Natural killer cell treated with Interleukin-12 subunit alpha and Interleukin-12 subunit beta and Interleukin-15 and Interleukin-18, amount 100 ng/mL, for 72 hours (primary cell): ENCODE measurements at regions not wholly inside any gene's neighbourhood (a gene's known extent, or its start where the extent isn't known, plus 50 kb on each side); places are given as distances from the start of the nearest gene placed in this dataset.

Experiments used
- ATAC-seq, 2 donors: fragments of 150-1000 bp; cut with Tn5 transposase in 1 of 2; sonication (Bioruptor Pico), chemical (Tn5 transposase) in 1 of 2; 2 replicates each; pipeline ENCODE4 v1.10.0; 2021
- DNase-seq: peaks from one replicate; pipeline ENCODE4 v3.0.0; 2022; ENCODE audit warnings: low spot score
- H3K27ac Mint-ChIP-seq, 2 donors: 1 replicate in 1 of 2; 2 replicates in 1 of 2; pipeline ENCODE4 v1.8.0; 2022; ENCODE audit warnings: mixed read lengths in 2 of 2, mild to moderate bottlenecking in 1 of 2, moderate library complexity in 1 of 2
- H3K27me3 Mint-ChIP-seq, 2 donors: 1 replicate in 1 of 2; 2 replicates in 1 of 2; pipeline ENCODE4 v1.8.0; 2022; ENCODE audit warnings: mixed read lengths in 2 of 2
- H3K36me3 Mint-ChIP-seq: one replicate; pipeline ENCODE4 v1.8.0; 2022; ENCODE audit warnings: mixed read lengths
- H3K4me1 Mint-ChIP-seq, 2 donors: 1 replicate in 1 of 2; 2 replicates in 1 of 2; pipeline ENCODE4 v1.8.0; 2022; ENCODE audit warnings: low read depth in 2 of 2, mixed read lengths in 2 of 2, mild to moderate bottlenecking in 1 of 2
- H3K4me3 Mint-ChIP-seq: one replicate; pipeline ENCODE4 v1.8.0; 2022; ENCODE audit warnings: mixed read lengths
- H3K9me3 Mint-ChIP-seq: 2 replicates; pipeline ENCODE4 v1.8.0; 2022; ENCODE audit warnings: mixed read lengths

GRCh38 chr2:216787851-216788540, 71.9 kb downstream of the TNP1 start:
- DNase-seq (no peak), ATAC-seq (no peak)
- Mint-ChIP-seq H3K27me3 (peaks cover 7 to 18% of the 10 kb centered on the region in 2 donors), H3K36me3 (no peaks in the 10 kb centered on the region), H3K9me3 (no peaks in the 10 kb centered on the region), H3K27ac (no peak overlapping the region), H3K4me1 (no peaks in the 10 kb centered on the region), H3K4me3 (no peak overlapping the region)

DNA sequence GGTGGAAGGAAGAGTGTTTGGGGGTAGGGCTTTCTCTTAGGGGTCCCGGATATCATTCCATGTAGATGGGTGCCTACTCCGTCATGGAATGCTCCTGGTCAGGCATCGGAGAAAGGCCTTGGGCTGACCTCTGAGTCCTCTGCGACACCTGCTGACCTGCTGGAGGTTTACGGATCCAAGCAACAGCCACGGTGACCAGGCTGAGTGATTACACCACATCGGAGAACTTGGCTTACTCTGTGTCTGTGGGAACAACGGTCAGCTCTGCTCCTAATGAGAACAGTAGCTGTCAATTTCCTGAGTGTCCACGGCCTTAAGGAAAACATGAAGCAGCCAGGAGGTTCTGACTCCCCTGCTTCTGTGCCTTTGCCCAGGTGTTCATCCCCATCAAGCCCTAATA, 73.2 kb downstream of the TNP1 start:
- no peaks in the 10 kb centered on the region for H3K9me3 Mint-ChIP-seq
- no peak for ATAC-seq
- H3K4me3 Mint-ChIP-seq: no peak overlapping the region
- no peak for DNase-seq
- no peaks in the 10 kb centered on the region for H3K4me1 Mint-ChIP-seq
- H3K27me3 Mint-ChIP-seq: peaks cover 3 to 18% of the 10 kb centered on the region in 2 donors
- no peaks in the 10 kb centered on the region for H3K36me3 Mint-ChIP-seq
- H3K27ac Mint-ChIP-seq: no peak overlapping the region

DNA sequence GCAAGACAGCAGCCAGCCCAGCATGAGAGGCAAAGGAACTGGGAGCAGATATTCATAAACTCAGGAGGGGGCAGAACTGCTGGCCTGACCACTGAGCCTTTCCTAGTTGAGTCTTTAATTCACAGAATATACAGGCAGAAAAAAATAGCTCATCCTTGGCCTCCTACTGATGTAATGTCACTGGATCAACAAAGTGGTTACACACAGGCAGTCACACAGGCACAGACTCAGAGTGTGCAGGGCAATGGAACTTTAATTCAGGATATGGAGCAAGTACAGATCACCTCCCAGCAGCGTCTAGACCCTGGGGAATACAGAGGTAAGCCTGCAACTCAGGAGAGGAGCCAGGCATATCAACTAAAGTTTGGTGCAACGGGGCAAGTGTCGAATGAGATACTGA, 75.4 kb downstream of the TNP1 start:
- Mint-ChIP-seq H3K9me3 (no peaks in the 10 kb centered on the region), H3K4me1 (peaks cover 4 to 5% of the 10 kb centered on the region in 2 donors), H3K27ac (no peak overlapping the region), H3K27me3 (peaks cover 12 to 20% of the 10 kb centered on the region in 2 donors), H3K4me3 (no peak overlapping the region), H3K36me3 (no peaks in the 10 kb centered on the region)
- ATAC-seq (no peak), DNase-seq (no peak)

- H3K27me3 Mint-ChIP-seq: peaks cover 16 to 23% of the 10 kb centered on the region in 2 donors
- ATAC-seq (no peak), DNase-seq (no peak)
- no peak overlapping the region for H3K27ac Mint-ChIP-seq
- H3K4me1 Mint-ChIP-seq: peaks cover 4 to 5% of the 10 kb centered on the region in 2 donors
- no peak overlapping the region for H3K4me3 Mint-ChIP-seq
- no peaks in the 10 kb centered on the region for H3K9me3 Mint-ChIP-seq
- H3K36me3 Mint-ChIP-seq: no peaks in the 10 kb centered on the region
Observed at GRCh38 chr2:216781709-216782108, 78.2 kb downstream of the TNP1 start.

GRCh38 chr2:216780843-216781242, 79.0 kb downstream of the TNP1 start:
- H3K9me3 Mint-ChIP-seq: no peaks in the 10 kb centered on the region
- H3K4me1 Mint-ChIP-seq: peaks cover 4 to 5% of the 10 kb centered on the region in 2 donors
- no peak overlapping the region for H3K27ac Mint-ChIP-seq
- H3K27me3 Mint-ChIP-seq: peaks cover 14 to 17% of the 10 kb centered on the region in 2 donors
- no peak overlapping the region for H3K4me3 Mint-ChIP-seq
- DNase-seq (no peak), ATAC-seq (no peak)
- H3K36me3 Mint-ChIP-seq: no peaks in the 10 kb centered on the region

- H3K9me3 Mint-ChIP-seq: no peaks in the 10 kb centered on the region
- no peak for DNase-seq
- ATAC-seq: peak; percentile 75 to 77
- peaks cover 4 to 5% of the 10 kb centered on the region in 2 donors for H3K4me1 Mint-ChIP-seq
- H3K27ac Mint-ChIP-seq: no peak overlapping the region
- peaks cover 14 to 17% of the 10 kb centered on the region in 2 donors for H3K27me3 Mint-ChIP-seq
- no peak overlapping the region for H3K4me3 Mint-ChIP-seq
- H3K36me3 Mint-ChIP-seq: no peaks in the 10 kb centered on the region
Observed at GRCh38 chr2:216777637-216778273, 82.1 kb downstream of the TNP1 start.

- Mint-ChIP-seq H3K9me3 (no peaks in the 10 kb centered on the region), H3K36me3 (no peaks in the 10 kb centered on the region), H3K4me3 (no peak overlapping the region), H3K27me3 (peaks cover 17 to 19% of the 10 kb centered on the region in 2 donors), H3K27ac (no peak overlapping the region), H3K4me1 (peaks cover 4 to 5% of the 10 kb centered on the region in 2 donors)
- ATAC-seq (no peak), DNase-seq (no peak)
Observed at GRCh38 chr2:216776066-216776850, 80.9 kb upstream of the IGFBP5 start.

- H3K27ac Mint-ChIP-seq: no peak overlapping the region
- ATAC-seq (no peak), DNase-seq (no peak)
- H3K36me3 Mint-ChIP-seq: no peaks in the 10 kb centered on the region
- H3K9me3 Mint-ChIP-seq: no peaks in the 10 kb centered on the region
- H3K27me3 Mint-ChIP-seq: peaks cover 11 to 16% of the 10 kb centered on the region in 2 donors
- peaks cover under 1% of the 10 kb centered on the region in 2 donors for H3K4me1 Mint-ChIP-seq
- H3K4me3 Mint-ChIP-seq: no peak overlapping the region
Observed at GRCh38 chr2:216775043-216775453, 79.7 kb upstream of the IGFBP5 start.

GRCh38 chr2:216774620-216775019, 79.3 kb upstream of the IGFBP5 start:
- Mint-ChIP-seq H3K36me3 (no peaks in the 10 kb centered on the region), H3K4me3 (no peak overlapping the region), H3K4me1 (no peaks in the 10 kb centered on the region), H3K9me3 (no peaks in the 10 kb centered on the region), H3K27me3 (peaks cover 6 to 13% of the 10 kb centered on the region in 2 donors), H3K27ac (no peak overlapping the region)
- ATAC-seq: peak in 1 of 2 donors; percentile 44
- no peak for DNase-seq

GRCh38 chr2:216774180-216774579, 78.8 kb upstream of the IGFBP5 start:
- DNase-seq (no peak), ATAC-seq (no peak)
- Mint-ChIP-seq H3K9me3 (no peaks in the 10 kb centered on the region), H3K27me3 (peaks cover 2 to 12% of the 10 kb centered on the region in 2 donors), H3K4me3 (no peak overlapping the region), H3K27ac (no peak overlapping the region), H3K36me3 (no peaks in the 10 kb centered on the region), H3K4me1 (no peaks in the 10 kb centered on the region)

DNA sequence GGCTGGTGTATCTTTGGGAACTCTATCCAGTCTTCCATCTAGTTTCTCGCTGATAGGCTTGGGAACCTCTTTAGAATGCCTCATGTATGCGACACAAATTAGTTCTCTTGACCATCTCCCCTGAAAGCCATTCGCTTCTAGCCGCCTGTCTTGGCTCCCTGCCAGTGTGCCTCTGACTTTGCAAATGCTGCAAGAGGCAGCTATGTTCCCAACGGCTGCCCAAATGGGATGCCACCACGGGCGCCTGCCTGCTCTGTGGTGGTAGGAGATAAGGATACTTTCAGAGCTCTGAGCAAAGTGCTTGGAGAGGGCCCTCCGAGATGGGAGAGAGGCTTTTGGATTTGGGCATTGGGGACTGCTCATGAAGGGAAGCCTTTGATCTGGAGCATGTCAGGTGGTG, 77.7 kb upstream of the IGFBP5 start:
- no peak for DNase-seq
- Mint-ChIP-seq H3K4me1 (no peaks in the 10 kb centered on the region), H3K9me3 (no peaks in the 10 kb centered on the region), H3K27me3 (peaks cover 7 to 16% of the 10 kb centered on the region in 2 donors), H3K4me3 (no peak overlapping the region), H3K27ac (no peak overlapping the region), H3K36me3 (no peaks in the 10 kb centered on the region)
- no peak for ATAC-seq

DNA sequence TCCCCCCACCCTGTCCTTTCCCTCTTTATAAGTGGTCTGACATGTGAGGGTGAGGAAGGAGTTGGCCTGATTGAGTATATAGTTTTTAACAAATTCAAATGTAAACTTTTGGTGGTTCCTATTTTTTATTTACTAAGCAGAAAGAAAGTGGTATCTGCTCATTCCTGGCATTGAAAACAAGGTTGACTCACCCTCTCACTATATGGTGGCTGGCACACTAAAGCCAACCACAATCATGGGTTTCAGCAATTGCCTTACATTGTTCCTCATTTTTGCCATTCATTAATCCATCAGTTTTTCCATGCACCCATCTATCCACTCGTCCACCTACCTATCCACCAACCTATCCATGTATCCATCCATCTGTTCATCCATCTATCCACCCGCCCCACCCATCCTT, 75.4 kb upstream of the IGFBP5 start:
- ATAC-seq: no peak
- Mint-ChIP-seq H3K4me1 (peaks cover 0 to under 1% of the 10 kb centered on the region in 2 donors), H3K4me3 (no peak overlapping the region), H3K27me3 (peaks cover 9 to 17% of the 10 kb centered on the region in 2 donors), H3K9me3 (no peaks in the 10 kb centered on the region), H3K36me3 (no peaks in the 10 kb centered on the region), H3K27ac (no peak overlapping the region)
- DNase-seq: no peak

DNA sequence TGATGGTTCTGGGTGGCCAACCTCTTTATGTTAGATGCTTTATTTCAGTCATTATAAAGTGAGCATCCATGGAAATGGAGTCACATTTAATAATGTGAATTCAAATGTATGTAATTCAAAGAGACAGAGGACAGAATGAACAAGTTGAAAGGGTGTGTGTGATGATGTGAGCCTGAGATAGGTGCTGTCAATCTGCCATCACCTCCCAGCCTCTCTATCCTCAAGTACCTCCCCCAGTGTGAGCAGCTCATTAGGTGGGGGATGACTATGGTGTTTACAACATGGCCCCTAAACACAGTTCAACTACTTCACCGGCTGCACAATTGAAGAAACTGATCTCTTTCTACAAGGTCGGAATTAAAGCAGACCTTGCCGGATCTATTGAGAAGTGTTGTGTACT, 74.7 kb upstream of the IGFBP5 start:
- H3K4me3 Mint-ChIP-seq: no peak overlapping the region
- peaks cover 15 to 21% of the 10 kb centered on the region in 2 donors for H3K27me3 Mint-ChIP-seq
- no peak for ATAC-seq
- no peak overlapping the region for H3K27ac Mint-ChIP-seq
- peaks cover 0 to 3% of the 10 kb centered on the region in 2 donors for H3K4me1 Mint-ChIP-seq
- no peaks in the 10 kb centered on the region for H3K9me3 Mint-ChIP-seq
- DNase-seq: no peak
- no peaks in the 10 kb centered on the region for H3K36me3 Mint-ChIP-seq

GRCh38 chr2:216769626-216770025, 74.3 kb upstream of the IGFBP5 start:
- H3K36me3 Mint-ChIP-seq: no peaks in the 10 kb centered on the region
- no peak for ATAC-seq
- no peaks in the 10 kb centered on the region for H3K9me3 Mint-ChIP-seq
- no peak for DNase-seq
- H3K27ac Mint-ChIP-seq: no peak overlapping the region
- H3K4me3 Mint-ChIP-seq: no peak overlapping the region
- H3K4me1 Mint-ChIP-seq: peaks cover 0 to 3% of the 10 kb centered on the region in 2 donors
- peaks cover 20 to 23% of the 10 kb centered on the region in 2 donors for H3K27me3 Mint-ChIP-seq
